ENCODE measurements at regions not wholly inside any gene's neighbourhood (a gene's known extent, or its start where the extent isn't known, plus 50 kb on each side); places are given as distances from the start of the nearest gene placed in this dataset.

DNA sequence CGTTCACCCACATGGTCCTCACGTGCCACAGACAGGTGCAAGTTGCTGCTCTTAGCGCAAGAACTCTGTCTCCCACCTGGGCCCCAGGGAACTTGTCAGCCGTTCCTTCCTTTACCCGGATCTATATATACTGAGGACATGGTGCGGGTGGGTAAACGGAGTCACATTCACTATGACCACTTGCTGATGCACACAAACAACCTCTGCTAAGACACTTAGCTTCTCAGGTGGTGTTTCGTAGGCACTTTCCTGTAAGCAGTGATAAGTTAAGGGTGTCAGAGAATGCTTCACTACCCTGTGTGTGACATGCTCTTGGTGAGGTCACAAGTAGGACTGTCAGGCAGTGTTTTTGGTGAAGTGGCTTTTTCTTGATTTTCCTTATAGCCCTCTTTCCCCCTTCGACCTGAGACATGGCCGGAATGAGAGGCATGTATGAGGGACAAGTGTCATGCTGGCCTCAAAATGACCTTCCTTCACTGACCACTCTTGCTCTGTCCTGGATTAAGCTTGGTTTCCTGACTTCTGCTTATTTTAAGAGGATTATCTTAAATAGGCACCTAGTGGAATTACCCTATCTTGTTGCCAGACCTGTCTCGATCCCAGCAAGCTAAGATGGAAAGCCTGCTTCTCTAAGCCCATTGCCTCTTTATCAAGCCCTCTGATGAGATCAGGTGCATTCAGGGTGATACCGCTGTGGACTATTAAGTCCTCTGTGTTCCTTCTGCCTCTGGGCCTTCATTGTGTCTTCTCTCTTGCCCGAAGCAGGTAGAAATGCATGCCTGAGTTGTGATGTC lies 97.1 kb upstream of the CELF4 start:
- DNase-seq = no peak

DNA sequence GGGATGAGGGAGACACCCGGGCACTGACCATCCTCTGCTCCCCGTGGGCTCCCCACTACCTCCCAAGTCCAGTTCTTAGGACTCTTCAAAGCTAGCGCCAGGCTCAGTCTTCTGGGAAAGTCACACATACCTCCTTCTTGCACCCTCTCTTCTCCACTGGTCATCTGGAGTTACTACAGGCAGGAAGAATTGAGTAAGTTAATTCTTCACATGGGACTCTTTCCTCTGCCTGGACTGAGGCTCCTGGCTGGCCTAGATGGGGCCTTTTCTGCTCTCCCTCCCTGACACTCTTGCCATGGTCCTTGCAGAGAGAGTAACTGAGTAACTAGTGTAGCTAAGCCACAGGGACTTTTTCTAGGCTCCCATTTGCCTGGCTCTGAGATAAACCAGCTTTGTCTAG lies 96.5 kb upstream of the CELF4 start:
- no peak for DNase-seq

DNA sequence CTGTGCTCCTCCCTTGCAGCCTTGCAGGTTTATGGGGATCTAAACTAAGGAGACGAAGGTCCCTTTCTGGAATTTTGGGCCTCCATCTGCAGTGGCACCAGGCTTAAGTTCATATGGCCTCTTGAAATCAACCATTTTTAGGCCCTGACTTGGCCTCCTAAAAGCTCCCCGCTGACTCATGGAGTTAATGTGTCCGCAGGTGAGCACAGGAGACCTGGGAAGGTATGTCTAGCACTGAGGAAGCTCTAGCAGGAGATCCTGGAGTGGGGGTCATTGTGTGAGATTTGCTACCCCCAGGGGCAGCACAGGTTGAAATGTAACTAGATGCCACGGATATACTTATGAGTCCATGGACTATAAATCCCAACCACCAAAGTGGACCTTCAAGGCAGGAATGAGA lies 95.9 kb upstream of the CELF4 start:
- DNase-seq = no peak

DNA sequence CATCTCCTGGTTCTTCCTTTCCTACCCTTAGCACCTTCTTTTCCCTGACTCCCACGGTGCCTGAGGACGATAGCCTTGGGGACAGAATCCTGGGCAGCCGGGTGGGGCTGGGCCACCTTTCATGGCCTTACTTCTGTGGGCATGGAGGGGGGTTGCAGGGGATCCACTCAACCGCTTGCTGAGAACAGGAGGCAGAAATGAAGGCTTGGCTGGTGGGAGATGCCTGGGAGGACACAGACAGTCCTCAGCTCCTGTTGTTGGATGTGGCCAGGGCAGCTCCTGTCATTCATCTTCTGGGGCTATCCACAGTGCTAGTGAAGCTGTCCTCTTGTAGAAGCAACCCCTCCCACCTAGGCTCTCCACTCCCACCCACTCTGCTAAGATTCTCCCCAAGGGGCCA lies 95.5 kb upstream of the CELF4 start:
- no peak for DNase-seq

DNA sequence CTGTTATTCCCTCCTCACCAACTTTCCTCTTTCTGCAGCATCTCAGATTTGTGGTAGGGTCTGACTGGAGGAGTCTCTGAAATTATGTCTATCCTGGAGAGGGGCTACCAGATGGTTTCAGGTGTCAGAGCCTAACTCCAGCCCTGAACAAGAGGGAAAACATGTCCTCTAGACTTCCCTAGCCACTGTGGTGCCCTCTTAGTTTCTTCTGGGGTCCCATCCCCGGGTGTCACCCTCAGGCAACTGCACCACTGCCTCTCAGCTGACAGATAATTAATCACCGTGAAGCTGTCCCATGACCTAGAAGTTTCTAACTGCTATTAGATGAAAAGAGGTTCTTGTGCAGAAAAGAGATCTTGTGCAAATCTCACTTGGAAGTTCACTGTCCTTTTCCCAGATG lies 95.1 kb upstream of the CELF4 start:
- no peak for DNase-seq

DNA sequence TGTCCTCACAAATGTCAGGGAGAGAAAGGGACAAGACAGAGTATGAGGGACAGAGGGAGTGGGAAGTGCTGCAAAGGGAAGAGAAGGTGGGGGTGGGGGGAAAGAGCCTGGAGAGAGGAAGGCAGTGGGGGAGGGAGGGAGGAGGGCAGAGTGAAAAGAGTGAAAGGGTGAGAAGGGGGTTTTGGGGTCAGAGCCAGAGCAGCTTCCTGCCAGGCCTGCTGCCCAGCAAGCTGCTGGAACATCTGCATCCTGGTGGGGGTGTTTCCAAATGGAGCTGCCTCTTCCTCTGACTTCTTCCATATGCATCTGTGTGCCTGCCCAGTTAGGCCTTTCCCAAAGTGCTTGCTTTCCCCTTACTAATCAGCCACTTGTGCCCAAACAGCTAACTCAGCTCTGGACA lies 94.3 kb upstream of the CELF4 start:
- DNase-seq = no peak

DNA sequence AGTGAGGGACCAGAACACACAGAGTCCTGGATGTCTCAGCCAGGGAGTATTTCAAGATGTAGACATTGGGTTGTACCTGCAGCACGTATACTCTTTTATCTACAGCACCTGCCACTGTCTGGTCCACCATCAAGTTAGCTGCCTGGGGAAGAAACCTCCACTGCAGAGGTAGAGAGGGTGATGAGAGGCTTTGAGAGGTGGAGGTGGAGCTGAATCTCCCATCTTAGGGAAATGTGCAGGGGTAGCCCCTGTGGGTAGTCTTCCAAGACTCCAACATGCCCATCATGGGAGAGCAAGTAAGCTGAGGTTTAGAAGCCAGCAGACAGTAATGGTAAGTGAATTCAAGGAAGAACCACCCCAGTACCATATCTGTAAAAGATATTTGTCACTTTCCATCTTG lies 93.3 kb upstream of the CELF4 start:
- DNase-seq = no peak

DNA sequence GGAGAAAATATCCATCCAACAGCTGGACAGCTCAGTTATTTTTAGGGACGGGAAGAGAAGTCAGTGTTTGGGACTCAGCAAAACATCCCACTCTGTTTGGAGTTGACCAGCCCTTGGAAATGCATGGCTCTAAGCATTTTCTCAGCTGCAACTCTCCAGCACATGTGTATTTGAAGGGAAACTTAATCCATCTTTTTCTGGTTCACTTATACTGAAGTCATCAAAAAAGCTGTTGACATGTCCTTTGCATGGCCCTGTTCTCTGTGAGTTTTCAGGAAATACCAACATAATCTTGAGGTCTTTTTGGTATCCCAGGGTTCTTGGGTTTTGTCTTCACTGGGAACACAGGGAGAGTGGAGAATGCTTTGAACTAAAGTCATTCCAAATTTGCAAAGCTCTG lies 91.9 kb upstream of the CELF4 start:
- no peak for DNase-seq

DNA sequence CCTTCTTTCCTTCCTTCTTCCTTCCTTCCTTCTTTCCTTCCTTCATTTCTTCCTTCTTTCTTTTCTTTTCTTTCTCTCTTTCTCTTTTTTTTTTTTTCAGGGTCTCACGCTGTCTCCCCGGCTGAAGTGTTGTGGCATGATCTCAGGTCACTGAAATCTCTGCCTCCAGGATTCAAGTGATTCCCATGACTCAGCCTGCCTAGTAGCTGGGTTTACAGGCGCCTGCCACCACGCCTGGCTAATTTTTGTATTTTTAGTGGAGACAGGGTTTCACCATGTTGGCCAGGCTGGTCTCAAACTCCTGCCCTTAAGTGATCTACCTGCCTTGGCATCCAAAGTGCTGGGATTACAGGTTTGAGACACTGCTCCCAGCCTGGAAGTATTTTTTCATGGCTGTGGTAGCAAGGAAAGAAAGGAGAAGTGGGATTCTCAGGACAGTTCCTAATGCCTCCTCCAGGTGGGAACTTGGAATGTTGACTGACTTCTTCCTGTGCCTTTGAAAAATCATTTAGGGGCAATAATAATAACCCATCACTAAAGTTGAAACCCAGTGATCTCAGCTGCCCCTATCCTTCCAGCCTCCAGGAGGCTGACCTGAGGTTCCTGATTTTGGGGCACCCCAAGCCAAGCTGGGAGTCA lies 89.3 kb upstream of the CELF4 start:
- no peak for DNase-seq

DNA sequence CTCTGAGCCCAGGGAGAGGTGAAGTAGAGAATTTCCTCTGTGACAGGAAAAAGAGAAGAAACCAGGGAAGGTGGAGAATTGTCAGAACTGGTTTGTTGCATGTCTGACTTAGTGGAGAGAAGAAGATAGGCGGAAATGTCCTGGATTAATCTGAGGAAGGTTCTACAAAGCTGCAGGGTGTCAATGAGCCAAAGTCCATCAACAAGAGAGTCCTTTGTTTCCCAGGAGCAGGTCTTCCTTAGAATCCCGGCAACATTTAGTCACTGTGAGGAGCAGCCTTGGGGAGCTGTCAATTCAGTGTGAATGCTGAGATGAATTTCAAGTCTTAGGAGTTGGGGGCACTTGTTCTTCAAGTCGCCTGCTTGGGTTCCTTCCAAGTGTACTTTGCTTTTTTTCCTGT lies 88.4 kb upstream of the CELF4 start:
- DNase-seq = no peak

DNA sequence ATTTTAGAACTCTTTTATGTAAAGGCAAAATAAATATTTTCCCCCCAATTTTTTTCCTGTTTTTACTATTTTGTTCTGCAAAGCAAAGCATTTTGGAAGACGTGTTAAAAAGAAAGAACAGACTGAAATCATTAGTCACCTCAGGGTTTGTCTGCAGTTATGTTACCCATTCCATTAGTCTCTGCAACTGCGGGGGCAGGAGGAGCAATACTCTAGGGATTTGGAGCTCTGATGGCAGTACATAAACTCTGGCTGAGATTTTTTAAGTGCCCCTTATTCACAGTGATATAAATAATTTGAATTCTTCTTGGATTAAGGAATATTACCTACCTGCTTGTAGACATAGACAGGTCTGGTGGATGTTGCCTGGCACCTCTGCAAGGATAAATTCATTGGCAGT lies 88.0 kb upstream of the CELF4 start:
- DNase-seq = no peak

DNA sequence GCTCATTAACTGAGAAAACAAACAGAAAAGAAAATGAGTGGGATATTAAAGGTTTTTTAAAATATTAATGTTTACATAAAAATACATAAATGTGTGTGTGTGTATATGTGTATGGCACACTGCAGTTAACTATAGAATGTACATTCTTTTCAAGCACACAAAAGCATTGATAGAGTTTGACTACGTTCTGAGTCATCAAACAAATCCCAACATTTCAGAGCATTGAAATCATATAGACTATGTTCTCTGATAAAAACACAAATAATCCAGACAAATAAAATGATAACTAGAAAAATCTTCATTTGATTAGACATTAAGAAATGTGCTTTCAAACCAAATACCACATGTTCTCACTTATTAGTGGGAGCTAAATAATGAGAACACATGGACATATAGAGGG lies 84.3 kb upstream of the CELF4 start:
- DNase-seq = no peak

DNA sequence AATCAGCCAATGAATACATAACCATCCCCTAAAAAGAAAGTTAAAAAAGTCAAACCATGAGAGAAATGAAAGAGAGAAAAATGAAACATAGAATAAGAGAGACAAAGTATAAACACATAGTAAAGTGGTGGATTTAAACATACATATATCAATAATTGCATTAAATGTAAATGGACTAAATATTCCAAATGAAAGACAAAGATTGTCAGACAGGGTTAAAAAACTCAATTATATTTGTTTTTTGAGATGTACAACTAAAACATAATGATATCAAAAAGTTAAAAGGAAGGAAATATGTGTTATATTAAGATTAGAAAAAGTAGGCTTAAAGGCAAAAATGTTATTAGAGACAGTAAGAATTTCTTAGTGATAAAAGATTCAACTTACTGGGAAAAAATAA lies 83.8 kb upstream of the CELF4 start:
- DNase-seq = no peak

DNA sequence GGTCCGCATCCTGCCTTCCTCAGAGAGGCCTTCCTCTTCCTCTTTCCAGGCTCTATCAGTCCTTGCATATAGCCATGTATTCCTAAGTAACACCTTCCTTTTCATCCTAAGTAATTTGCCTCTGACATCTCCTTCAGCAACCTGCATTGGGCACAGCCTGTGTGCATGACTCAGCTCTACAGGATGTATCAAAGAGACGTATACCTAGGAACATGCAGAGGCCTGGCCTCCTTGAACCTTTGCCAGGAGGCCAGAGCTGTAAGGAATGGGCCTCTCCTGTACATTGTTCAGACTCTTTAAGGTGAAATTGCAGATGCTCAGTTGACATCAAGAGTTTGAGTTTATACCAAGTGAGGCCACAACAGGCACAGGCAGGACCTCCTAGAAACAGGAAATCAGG lies 76.0 kb upstream of the CELF4 start:
- DNase-seq = no peak

DNA sequence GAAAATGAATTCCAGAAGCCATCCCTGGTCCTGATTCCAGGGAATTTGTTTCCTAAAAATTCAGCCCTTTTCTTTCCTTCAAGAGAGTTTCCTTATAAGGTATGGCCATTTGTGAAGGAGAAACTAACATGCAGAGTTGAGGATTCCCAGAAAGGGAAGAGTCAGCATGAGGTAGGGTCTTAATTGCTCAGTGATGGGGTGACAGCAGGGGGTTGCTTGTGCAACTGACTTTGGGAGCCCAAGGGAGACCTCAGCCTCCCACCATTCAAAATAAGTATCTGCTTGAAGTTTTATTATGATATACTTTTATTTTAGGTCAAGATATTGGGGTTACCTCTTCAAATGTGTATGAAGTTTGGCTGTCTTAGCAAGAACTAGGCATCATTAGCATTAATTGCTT lies 74.9 kb upstream of the CELF4 start:
- DNase-seq = no peak

DNA sequence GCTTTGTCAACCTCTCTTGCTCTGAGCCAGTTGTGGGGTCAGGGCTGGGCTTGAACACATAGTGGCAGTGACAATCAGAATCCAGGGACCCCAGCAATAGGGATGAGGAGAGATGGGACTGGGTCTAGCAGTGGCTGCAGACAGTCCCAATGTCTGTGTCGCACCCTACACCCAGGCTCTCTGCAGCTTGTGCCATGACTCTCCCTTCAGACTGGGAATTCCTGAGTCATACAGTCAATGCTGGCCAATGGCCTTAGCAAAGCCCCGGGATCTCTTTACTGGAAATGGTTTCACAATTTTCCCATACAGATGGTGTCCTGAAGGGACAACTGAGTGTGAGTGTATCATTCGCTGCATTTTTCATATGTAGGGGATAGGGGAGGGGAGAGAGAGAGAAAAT lies 74.2 kb upstream of the CELF4 start:
- DNase-seq = no peak

DNA sequence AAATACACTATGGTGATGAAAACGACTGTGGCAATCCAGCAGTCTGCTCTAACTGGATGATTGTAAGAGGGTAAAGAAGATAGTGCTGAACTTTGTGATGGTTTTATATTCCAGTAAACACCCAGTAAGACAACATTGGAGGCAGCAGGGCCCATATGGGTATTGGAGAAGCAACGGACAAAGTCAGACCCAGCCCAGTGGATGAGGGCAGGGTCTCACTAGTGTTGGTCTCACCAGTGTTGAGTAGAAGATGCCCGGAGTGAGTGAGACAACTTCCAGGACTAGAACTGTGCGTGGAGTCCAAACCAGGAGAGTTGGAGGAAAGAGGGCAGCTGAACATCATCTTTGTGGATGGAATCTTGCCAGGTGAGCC lies 71.9 kb upstream of the CELF4 start:
- no peak for DNase-seq

DNA sequence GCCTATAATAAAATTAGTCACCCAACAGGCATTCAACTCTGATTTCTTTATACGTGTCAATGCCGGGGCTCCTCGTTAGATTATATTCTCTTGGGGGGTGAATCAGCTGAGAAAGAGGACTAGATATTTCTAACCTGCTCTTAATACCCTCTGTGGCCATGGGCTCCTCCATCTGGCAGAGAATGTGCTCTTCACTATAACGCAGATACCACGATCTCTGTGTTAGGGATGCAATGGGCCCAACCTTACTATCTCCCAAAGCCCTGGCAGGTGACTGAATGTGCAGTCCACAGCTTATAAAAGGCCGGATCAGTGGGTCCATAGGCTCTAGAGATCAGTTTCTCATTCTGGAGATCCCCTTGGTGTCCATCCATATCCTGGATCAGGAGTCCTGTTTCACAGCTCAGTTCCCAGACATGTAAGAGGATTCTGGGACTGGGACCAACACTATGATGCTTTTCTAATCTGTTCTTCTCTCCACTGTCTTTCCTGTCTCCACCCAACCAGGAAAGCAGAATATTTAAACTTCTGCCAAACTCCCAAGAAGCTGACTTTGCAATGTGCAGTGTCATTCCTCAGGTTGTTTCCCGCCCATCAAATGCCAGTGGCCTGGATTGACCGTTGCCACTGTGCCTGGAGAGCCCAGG lies 71.4 kb upstream of the CELF4 start:
- DNase-seq = no peak

DNA sequence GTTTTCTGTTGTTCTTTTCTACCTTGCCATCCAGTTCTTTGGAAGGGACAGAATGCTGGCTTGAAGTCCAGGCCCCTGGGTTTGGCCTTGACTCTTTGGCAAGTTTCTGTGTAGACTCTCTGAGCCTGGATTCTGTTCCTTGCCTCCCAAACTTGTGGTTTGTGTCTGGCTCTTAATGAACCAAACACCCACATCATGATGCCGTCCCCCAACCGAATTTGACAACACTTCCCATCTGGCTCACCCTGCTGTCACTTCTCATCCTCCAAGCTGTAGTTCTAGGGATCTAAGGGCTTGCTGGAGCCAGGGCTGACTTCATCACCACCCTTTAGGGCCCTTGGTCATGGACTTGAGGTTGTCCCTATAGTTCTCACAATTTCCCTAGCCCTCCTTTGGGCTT lies 68.9 kb upstream of the CELF4 start:
- no peak for DNase-seq

DNA sequence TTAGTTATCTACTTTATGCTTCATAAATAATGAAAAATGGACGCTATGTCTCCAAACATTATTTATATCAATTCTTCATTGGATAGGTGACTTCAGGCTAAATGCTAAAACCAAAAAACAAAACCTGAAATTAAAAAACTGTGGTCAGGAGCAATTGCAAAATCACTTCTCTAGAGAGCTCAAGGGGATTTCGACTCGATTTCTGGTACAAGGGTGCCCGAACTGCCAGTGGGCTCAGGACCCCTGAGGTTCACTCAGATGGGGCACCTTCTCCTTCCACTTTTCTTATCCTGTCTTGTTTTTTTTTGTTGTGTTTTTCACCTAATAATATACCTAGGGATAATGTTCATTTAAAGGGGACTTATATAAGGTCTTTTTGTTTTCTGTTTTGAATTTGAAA lies 65.8 kb upstream of the CELF4 start:
- DNase-seq = no peak

DNA sequence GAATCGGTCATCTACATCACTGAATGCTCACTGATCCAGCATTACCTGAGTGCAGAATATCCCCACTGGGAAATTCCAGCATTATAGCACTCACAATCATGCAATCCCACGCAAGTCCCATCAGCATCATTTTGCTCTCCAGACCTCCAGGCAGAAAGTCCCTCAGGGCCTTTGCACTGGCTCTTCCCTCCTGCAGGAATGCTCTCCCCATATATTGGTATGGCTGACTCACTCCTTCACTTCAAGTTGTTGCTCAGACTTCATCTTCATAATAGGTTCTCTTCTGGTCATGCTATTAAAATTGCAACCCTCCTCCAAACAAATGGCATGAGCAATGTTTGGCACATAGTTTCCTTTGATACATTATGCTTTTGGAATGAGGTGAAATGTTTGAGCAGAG lies 64.7 kb upstream of the CELF4 start:
- no peak for DNase-seq

DNA sequence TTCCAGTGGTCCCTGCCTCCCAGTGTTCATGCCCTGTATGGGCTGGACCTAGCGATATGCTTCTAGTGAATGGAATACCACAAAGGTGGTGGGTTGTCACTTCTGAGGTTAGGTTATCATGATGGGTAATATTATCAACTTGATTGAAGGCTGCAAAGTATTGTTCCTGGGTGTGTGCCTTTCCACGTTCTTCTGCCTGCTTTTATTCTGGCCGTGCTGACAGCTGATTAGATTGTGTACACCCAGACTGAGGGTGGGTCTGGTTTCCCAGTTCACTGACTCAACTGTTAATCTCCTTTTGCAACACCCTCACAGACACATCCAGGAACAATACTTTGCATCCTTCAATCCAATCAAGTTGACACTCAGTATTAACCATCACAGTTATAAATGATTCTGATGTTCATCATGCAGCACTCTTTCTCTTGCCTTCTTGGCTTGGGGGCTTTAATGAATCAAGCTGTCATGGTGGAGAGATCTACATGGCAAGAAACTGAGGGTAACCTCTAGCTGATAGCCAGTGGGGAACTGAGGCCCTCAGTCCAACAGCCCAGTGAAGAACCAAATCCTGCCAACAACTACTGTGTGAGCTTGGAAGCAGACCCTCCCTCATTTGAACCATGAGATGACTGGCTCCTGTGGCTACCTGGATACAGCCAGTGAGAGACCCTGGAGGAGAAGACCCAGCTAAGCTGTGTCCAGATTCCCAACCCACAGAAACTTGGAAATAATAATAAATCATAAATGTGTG lies 63.0 kb upstream of the CELF4 start:
- DNase-seq = no peak

DNA sequence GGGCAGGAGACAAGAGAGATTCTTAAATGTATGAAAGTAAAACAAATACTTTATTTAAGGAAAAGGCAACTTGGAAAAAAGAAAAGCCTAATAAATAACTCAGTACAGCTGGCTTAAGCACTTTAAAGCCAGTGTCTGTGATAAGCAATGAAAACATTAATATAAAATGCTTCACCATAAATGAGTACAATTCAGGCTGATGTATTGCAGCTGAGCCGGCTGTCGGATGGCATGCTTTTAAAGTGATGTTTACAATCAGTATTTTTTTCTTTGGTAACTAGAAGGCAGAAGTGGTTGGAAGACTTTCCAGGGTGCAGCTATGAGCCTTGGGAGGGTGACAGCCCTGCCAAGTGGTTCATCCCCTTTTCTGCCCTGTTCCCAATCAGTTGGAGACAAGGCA lies 58.7 kb upstream of the CELF4 start:
- DNase-seq = no peak

DNA sequence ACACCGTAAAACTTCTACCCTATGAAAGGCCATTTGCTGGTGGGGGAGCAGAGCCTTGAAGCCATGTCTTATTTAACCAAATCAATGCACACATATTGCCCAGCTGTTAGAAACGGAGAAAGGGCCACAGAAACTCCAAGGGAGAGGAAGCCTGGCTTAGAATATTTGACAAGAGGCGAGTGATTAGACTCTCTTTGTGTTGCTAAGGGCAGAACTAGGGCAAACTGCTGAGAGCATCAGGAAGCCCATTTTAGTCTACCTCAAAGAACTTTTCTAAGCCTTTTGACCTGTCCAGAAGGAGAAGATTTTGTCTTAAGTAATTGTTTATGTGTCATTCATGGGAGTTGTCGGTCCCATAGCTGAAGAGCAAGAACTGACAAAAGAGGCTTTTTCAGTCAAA lies 54.4 kb upstream of the CELF4 start:
- no peak for DNase-seq
